DND-41 (cell line): ENCODE measurements at regions not wholly inside any gene's neighbourhood (a gene's known extent, or its start where the extent isn't known, plus 50 kb on each side); places are given as distances from the start of the nearest gene placed in this dataset.

Experiments used
- EZH2 ChIP-seq: IDR thresholded peaks from 3 replicates; pipeline ENCODE4 v1.6.1; 2012; ENCODE audit warnings: borderline replicate concordance, low read depth, mild to moderate bottlenecking, moderate library complexity, low read length, inconsistent platforms; ENCODE audit not compliant: severe bottlenecking
- TF ChIP-seq, protein P1 (sequence below): IDR thresholded peaks from 2 replicates; pipeline ENCODE4 v1.5.1; 2012; ENCODE audit warnings: borderline replicate concordance, low read length, moderate library complexity, mild to moderate bottlenecking; ENCODE audit not compliant: poor library complexity, severe bottlenecking; ENCODE audit errors: extremely low read depth

DNA sequence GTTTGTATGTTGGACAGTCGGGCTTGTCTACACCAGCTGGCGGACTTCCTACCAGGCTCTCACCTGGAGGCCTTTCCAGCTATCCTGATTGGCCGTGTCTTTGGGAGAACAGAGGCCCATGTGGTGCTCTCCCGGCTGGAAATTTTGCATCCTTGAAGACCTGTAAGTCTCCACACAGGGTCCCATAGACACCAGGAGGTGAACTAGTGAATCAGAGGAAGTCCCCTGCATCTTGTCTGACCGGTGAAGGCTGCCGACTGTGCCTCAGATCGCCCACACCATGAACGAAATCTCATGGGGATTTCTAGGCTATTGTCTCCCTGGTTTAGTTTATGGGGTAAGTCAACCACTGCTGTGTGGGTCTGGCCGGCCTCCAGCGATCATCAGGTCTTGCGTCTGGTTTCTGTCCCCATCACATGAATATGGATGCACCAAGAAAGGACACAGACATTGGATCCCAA lies 108.4 kb upstream of the LYZL2 start:
- TF ChIP-seq, protein P1, sequence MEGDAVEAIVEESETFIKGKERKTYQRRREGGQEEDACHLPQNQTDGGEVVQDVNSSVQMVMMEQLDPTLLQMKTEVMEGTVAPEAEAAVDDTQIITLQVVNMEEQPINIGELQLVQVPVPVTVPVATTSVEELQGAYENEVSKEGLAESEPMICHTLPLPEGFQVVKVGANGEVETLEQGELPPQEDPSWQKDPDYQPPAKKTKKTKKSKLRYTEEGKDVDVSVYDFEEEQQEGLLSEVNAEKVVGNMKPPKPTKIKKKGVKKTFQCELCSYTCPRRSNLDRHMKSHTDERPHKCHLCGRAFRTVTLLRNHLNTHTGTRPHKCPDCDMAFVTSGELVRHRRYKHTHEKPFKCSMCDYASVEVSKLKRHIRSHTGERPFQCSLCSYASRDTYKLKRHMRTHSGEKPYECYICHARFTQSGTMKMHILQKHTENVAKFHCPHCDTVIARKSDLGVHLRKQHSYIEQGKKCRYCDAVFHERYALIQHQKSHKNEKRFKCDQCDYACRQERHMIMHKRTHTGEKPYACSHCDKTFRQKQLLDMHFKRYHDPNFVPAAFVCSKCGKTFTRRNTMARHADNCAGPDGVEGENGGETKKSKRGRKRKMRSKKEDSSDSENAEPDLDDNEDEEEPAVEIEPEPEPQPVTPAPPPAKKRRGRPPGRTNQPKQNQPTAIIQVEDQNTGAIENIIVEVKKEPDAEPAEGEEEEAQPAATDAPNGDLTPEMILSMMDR, result no peak
- no peak for TF ChIP-seq EZH2
